Lower leg skin (tissue), 3 donors: ENCODE measurements at regions not wholly inside any gene's neighbourhood (a gene's known extent, or its start where the extent isn't known, plus 50 kb on each side); places are given as distances from the start of the nearest gene placed in this dataset.

Source experiments
- CTCF ChIP-seq, 3 donors: fragments of 450-650 bp; IDR thresholded peaks; one replicate each; pipeline ENCODE4 v1.5.1; 2016; ENCODE audit warnings: antibody characterized with exemption in 3 of 3, mild to moderate bottlenecking in 3 of 3, moderate library complexity in 2 of 3
- POLR2A ChIP-seq, 2 donors: fragments of 450-650 bp; IDR thresholded peaks; one replicate each; pipeline ENCODE4 v1.6.1; 2016 to 2017; ENCODE audit warnings: antibody characterized with exemption in 2 of 2, mild to moderate bottlenecking in 1 of 2, moderate library complexity in 1 of 2

GRCh38 chr16:76885776-76886537, 305.0 kb upstream of the MON1B start:
- TF ChIP-seq CTCF (IDR thresholded peaks at IDR 0.05) (no peak), POLR2A (IDR thresholded peaks at IDR 0.05) (no peak)
